Trophoblast cell (in vitro differentiated cells and primary cell): ENCODE measurements at regions not wholly inside any gene's neighbourhood (a gene's known extent, or its start where the extent isn't known, plus 50 kb on each side); places are given as distances from the start of the nearest gene placed in this dataset.

ENCODE experiments used
- DNase-seq, 2 donors: peaks; one replicate each; pipeline ENCODE4 v3.0.0-alpha.2; 2016
- H2AFZ ChIP-seq: 2 replicates; pipeline ENCODE4 v1.6.1; 2013; ENCODE audit warnings: low read length, moderate library complexity, mild to moderate bottlenecking; ENCODE audit not compliant: insufficient read depth, poor library complexity
- H2AK5ac ChIP-seq: 2 replicates; pipeline ENCODE4 v1.6.1; 2013; ENCODE audit warnings: mild to moderate bottlenecking, low read length
- H2BK120ac ChIP-seq: 2 replicates; pipeline ENCODE4 v1.6.1; 2013; ENCODE audit warnings: low read length, mild to moderate bottlenecking, moderate library complexity; ENCODE audit not compliant: insufficient read depth, poor library complexity
- H2BK12ac ChIP-seq: 2 replicates; pipeline ENCODE4 v1.6.1; 2013; ENCODE audit warnings: mild to moderate bottlenecking, low read length, moderate library complexity
- H2BK5ac ChIP-seq: 2 replicates; pipeline ENCODE4 v1.6.1; 2013; ENCODE audit warnings: low read length, low read depth, moderate library complexity, mild to moderate bottlenecking; ENCODE audit not compliant: poor library complexity
- H3K14ac ChIP-seq: 2 replicates; pipeline ENCODE4 v1.6.1; 2013; ENCODE audit warnings: mild to moderate bottlenecking, low read length
- H3K18ac ChIP-seq: 2 replicates; pipeline ENCODE4 v1.6.1; 2013; ENCODE audit warnings: mild to moderate bottlenecking, low read length
- H3K23ac ChIP-seq: 2 replicates; pipeline ENCODE4 v1.6.1; 2013; ENCODE audit warnings: low read length
- H3K27ac ChIP-seq: 2 replicates; pipeline ENCODE4 v1.5.1; 2013; ENCODE audit warnings: low read depth, mild to moderate bottlenecking, inconsistent platforms, low read length, moderate library complexity
- H3K27me3 ChIP-seq: 2 replicates; pipeline ENCODE4 v1.6.1; 2013; ENCODE audit warnings: inconsistent platforms, mild to moderate bottlenecking, low read length, moderate library complexity; ENCODE audit not compliant: insufficient read depth
- H3K36me3 ChIP-seq, 2 experiments: 1 replicate in 1 of 2; 2 replicates in 1 of 2; pipeline ENCODE4 v1.6.1; 2013; ENCODE audit warnings: low read length in 2 of 2, mild to moderate bottlenecking in 2 of 2, moderate library complexity in 1 of 2; ENCODE audit not compliant: insufficient read depth in 2 of 2, control insufficient read depth in 1 of 2
- H3K4ac ChIP-seq: 2 replicates; pipeline ENCODE4 v1.6.1; 2013; ENCODE audit warnings: low read depth, mild to moderate bottlenecking, low read length, moderate library complexity
- H3K4me1 ChIP-seq, 2 experiments: 1 replicate in 1 of 2; 2 replicates in 1 of 2; pipeline ENCODE4 v1.6.1; 2013; ENCODE audit warnings: low read length in 2 of 2, mild to moderate bottlenecking in 2 of 2, moderate library complexity in 1 of 2; ENCODE audit not compliant: insufficient read depth in 2 of 2, control insufficient read depth in 1 of 2
- H3K4me2 ChIP-seq: 2 replicates; pipeline ENCODE4 v1.6.1; 2013; ENCODE audit warnings: inconsistent platforms, mild to moderate bottlenecking, low read length, moderate library complexity
- H3K4me3 ChIP-seq: 2 replicates; pipeline ENCODE4 v1.5.1; 2013; ENCODE audit warnings: mild to moderate bottlenecking, low read depth, low read length, inconsistent platforms
- H3K79me1 ChIP-seq: one replicate; pipeline ENCODE4 v1.6.1; 2013; ENCODE audit warnings: low read length
- H3K79me2 ChIP-seq: 2 replicates; pipeline ENCODE4 v1.6.1; 2013; ENCODE audit warnings: low read length, mild to moderate bottlenecking; ENCODE audit not compliant: control insufficient read depth, insufficient read depth, poor library complexity
- H3K9ac ChIP-seq: 2 replicates; pipeline ENCODE4 v1.6.1; 2013; ENCODE audit warnings: mild to moderate bottlenecking, low read length
- H3K9me3 ChIP-seq: 2 replicates; pipeline ENCODE4 v1.6.1; 2013; ENCODE audit warnings: low read depth, mild to moderate bottlenecking, control low read depth, inconsistent platforms, low read length; ENCODE audit not compliant: insufficient read depth
- H4K12ac ChIP-seq: 2 replicates; pipeline ENCODE4 v1.6.1; 2013; ENCODE audit warnings: low read depth, mild to moderate bottlenecking, low read length, moderate library complexity
- H4K8ac ChIP-seq: 2 replicates; pipeline ENCODE4 v1.6.1; 2013; ENCODE audit warnings: low read depth, mild to moderate bottlenecking, low read length, moderate library complexity
- H4K91ac ChIP-seq: one replicate; pipeline ENCODE4 v1.6.1; 2013; ENCODE audit warnings: low read depth, mild to moderate bottlenecking, low read length, moderate library complexity
- WGBS: extraction: QIAGEN DNeasy Blood & Tissue Kit; methylation state at CpG from one replicate; pipeline ENCODE4 v1.1.7; 2013; ENCODE audit warnings: missing lambda C conversion rate; ENCODE audit not compliant: insufficient read length, insufficient coverage; ENCODE audit errors: extremely low coverage; 5-methylcytosine and 5-hydroxymethylcytosine counted together

DNA sequence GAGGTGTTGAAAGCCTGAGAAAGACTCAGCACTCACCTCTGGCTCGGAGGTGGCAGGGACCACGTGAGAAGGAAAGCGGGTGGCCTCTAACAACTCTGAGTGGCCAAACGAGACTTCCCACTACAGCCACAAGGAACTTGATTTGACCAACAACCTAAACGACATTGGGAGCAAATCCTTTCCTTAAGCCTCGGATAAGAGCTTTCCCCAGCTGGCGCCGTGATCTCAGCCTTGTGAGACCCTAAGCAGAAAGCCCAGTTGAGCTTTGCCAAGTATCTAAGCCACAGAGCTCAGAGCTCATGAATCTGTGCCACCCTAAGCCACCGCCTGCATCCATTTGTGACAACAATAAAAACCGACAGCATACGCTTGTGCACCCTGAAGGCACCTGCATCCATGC lies 636.0 kb downstream of the TBC1D22A start:
- Histone ChIP-seq H3K9me3 (peaks cover 88% of the 10 kb centered on the region), H3K4ac (no peak overlapping the region), H3K4me1 (no peaks in the 10 kb centered on the region), H2BK5ac (no peak overlapping the region), H2BK12ac (no peak overlapping the region), H4K12ac (no peak overlapping the region), H2AK5ac (no peak overlapping the region), H3K79me2 (no peaks in the 10 kb centered on the region), H3K14ac (no peak overlapping the region), H3K18ac (no peak overlapping the region), H2AFZ (no peak overlapping the region), H4K8ac (no peak overlapping the region), H3K79me1 (no peaks in the 10 kb centered on the region), H3K23ac (no peak overlapping the region), H3K4me3 (no peak overlapping the region), H3K36me3 (no peaks in the 10 kb centered on the region), H3K27me3 (no peaks in the 10 kb centered on the region), H4K91ac (no peak overlapping the region), H3K9ac (no peak overlapping the region), H3K27ac (no peak overlapping the region), H2BK120ac (no peak overlapping the region), H3K4me2 (no peak overlapping the region)
- no peak for DNase-seq
- WGBS, result no CpG with 5 or more reads among the region's 11 CpGs

DNA sequence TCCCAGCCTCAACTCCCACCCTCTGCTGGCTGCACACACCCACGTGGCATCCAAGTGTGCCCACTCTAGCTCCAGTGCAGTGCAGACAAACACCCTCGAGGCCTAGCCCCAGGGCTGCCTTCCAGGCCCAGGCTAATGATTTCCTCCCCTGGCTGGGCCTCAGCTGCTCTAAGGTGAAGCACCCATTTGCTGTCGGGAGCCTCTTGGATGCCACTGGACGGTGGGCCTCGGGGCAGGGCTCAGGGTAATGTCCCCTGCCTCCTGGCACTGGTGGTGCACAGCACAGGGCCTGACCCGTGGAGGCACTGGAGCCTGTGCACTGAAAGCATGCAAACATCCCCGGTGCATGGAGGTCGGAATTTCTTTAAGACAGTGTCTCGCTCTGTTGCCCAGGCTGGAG lies 635.2 kb downstream of the TBC1D22A start:
- no peak for DNase-seq
- H3K23ac ChIP-seq, result no peak overlapping the region
- H3K27me3 ChIP-seq, result no peaks in the 10 kb centered on the region
- H2BK12ac ChIP-seq, result no peak overlapping the region
- no peak overlapping the region for H2AFZ ChIP-seq
- H3K4me3 ChIP-seq, result no peak overlapping the region
- H3K9me3 ChIP-seq, result peaks cover 88% of the 10 kb centered on the region
- no peak overlapping the region for H3K4me2 ChIP-seq
- H3K4me1 ChIP-seq, result no peaks in the 10 kb centered on the region
- H3K9ac ChIP-seq, result no peak overlapping the region
- no peak overlapping the region for H2BK120ac ChIP-seq
- no peak overlapping the region for H3K27ac ChIP-seq
- H3K18ac ChIP-seq, result no peak overlapping the region
- no peaks in the 10 kb centered on the region for H3K36me3 ChIP-seq
- H4K91ac ChIP-seq, result no peak overlapping the region
- WGBS, result no CpG with 5 or more reads among the region's 9 CpGs
- no peaks in the 10 kb centered on the region for H3K79me2 ChIP-seq
- no peak overlapping the region for H4K8ac ChIP-seq
- H3K14ac ChIP-seq, result no peak overlapping the region
- no peak overlapping the region for H3K4ac ChIP-seq
- no peak overlapping the region for H4K12ac ChIP-seq
- no peak overlapping the region for H2BK5ac ChIP-seq
- no peaks in the 10 kb centered on the region for H3K79me1 ChIP-seq
- H2AK5ac ChIP-seq, result no peak overlapping the region

DNA sequence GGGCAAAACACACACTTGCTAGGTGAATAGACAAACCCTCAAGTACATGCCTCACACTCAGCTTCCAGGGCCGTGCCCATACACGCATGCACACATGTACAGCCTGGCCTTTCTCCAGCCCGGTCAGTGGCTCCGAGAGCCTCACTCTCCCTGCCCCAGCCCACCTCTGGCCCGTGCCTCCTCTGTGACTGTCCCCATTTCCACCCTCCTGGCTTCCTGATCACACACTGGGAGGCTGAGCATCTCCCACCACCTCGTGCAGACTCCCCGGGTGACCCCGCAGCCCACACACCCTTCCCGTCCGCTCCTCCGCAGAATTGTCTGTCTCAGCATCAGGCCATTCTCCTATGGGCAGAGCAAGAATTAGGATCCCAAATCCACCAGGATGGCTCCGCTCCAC lies 634.1 kb downstream of the TBC1D22A start:
- peaks cover 89% of the 10 kb centered on the region for H3K9me3 ChIP-seq
- no peak overlapping the region for H4K8ac ChIP-seq
- no peak overlapping the region for H3K18ac ChIP-seq
- no peak for DNase-seq
- no peaks in the 10 kb centered on the region for H3K79me2 ChIP-seq
- H3K27ac ChIP-seq, result no peak overlapping the region
- no peak overlapping the region for H2AFZ ChIP-seq
- no peaks in the 10 kb centered on the region for H3K36me3 ChIP-seq
- H3K9ac ChIP-seq, result no peak overlapping the region
- no CpG with 5 or more reads among the region's 12 CpGs for WGBS
- no peak overlapping the region for H3K14ac ChIP-seq
- no peak overlapping the region for H3K23ac ChIP-seq
- no peak overlapping the region for H3K4ac ChIP-seq
- H4K91ac ChIP-seq, result no peak overlapping the region
- H3K27me3 ChIP-seq, result no peaks in the 10 kb centered on the region
- no peak overlapping the region for H3K4me2 ChIP-seq
- H4K12ac ChIP-seq, result no peak overlapping the region
- no peak overlapping the region for H3K4me3 ChIP-seq
- no peak overlapping the region for H2BK120ac ChIP-seq
- H2BK5ac ChIP-seq, result no peak overlapping the region
- no peaks in the 10 kb centered on the region for H3K4me1 ChIP-seq
- no peak overlapping the region for H2BK12ac ChIP-seq
- no peak overlapping the region for H2AK5ac ChIP-seq
- no peaks in the 10 kb centered on the region for H3K79me1 ChIP-seq

DNA sequence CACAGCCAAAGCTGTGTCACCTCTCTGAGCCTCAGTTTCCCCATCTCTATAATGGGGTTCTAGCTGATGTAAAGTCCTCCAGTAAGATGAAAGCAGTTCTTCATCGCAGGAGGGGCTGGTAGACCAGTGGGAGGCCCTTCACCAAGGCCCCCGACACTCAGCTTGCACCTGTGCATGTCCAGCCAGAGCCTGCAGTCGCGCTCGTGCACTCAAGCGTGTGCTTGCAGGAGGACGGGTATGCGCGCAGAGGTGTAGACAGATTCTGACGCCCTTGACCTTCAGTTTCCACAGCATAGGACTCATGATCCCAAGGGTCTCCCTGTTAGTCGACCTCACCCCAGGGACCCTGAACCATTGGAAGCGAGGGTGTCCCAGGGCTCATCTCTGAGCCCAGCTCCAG lies 633.7 kb downstream of the TBC1D22A start:
- Histone ChIP-seq H3K4me2 (no peak overlapping the region), H3K18ac (no peak overlapping the region), H2BK5ac (no peak overlapping the region), H4K12ac (no peak overlapping the region), H2AK5ac (no peak overlapping the region), H3K4ac (no peak overlapping the region), H2BK12ac (no peak overlapping the region), H3K9ac (no peak overlapping the region), H3K27me3 (no peaks in the 10 kb centered on the region), H3K23ac (no peak overlapping the region), H4K8ac (no peak overlapping the region), H3K9me3 (peaks cover 89% of the 10 kb centered on the region), H2AFZ (no peak overlapping the region), H2BK120ac (no peak overlapping the region), H3K4me3 (no peak overlapping the region), H3K36me3 (no peaks in the 10 kb centered on the region), H3K79me2 (no peaks in the 10 kb centered on the region), H3K79me1 (no peaks in the 10 kb centered on the region), H3K27ac (no peak overlapping the region), H4K91ac (no peak overlapping the region), H3K14ac (no peak overlapping the region), H3K4me1 (no peaks in the 10 kb centered on the region)
- no CpG with 5 or more reads among the region's 12 CpGs for WGBS
- no peak for DNase-seq
